K562 (cell line): ENCODE measurements at regions not wholly inside any gene's neighbourhood (a gene's known extent, or its start where the extent isn't known, plus 50 kb on each side); places are given as distances from the start of the nearest gene placed in this dataset.

Experiments used
- ATAC-seq: fragments of 200-7000 bp; cut with Tn5 transposase; 3 replicates; pipeline ENCODE4 v1.9.1; 2020; ENCODE audit warnings: moderate library complexity
- BruUV-seq: library from RNA; stranded (reverse); fragments of 400-500 nt; replicated peaks from 2 replicates; lab custom pipeline; 2021; lab: Mats Ljungman, UMichigan
- CTCF ChIA-PET: fragments of 300-600 bp; formaldehyde crosslinking; extraction: SDS; loops from one replicate; lab custom pipeline; 2021; ENCODE audit warnings: low intra/inter-chr PET ratio; lab: Yijun Ruan, JAX
- POLR2A ChIA-PET: fragments of 300-600, 350-650 bp; sonication (Branson Sonifier 250); formaldehyde crosslinking; extraction: SDS; loops from one replicate; lab custom pipeline; 2021; ENCODE audit warnings: antibody characterized with exemption, inconsistent platforms; lab: Yijun Ruan, JAX
- DNase-seq, 4 experiments: peaks; one replicate each; pipeline versions ENCODE4 v3.0.0 to v3.0.0-alpha.2; 2011 to 2018; ENCODE audit warnings: low spot score in 3 of 4, mixed read lengths in 3 of 4; ENCODE audit errors: extremely low read depth in 1 of 4
- FAIRE-seq: peaks from 2 replicates; lab custom pipeline; 2011; peaks lifted over from hg19 to GRCh38; lab: Jason Lieb, UNC
- H2AFZ ChIP-seq: 2 replicates; pipeline ENCODE4 v1.6.0; 2011; ENCODE audit warnings: low read depth, low read length, control low read depth, inconsistent platforms
- H3K27ac ChIP-seq: fragments of 200-600 bp; 3 replicates; pipeline ENCODE4 v1.8.0; 2011; ENCODE audit warnings: low read depth, mild to moderate bottlenecking, control low read depth, inconsistent platforms, low read length, moderate library complexity, mixed read lengths; ENCODE audit errors: extremely low read depth
- H3K27me3 ChIP-seq, 2 experiments: fragments of 300-600 bp in 1 of 2; 2 replicates in 1 of 2; 3 replicates in 1 of 2; pipeline versions ENCODE4 v1.6.0 to v1.8.0; 2011; ENCODE audit warnings: inconsistent platforms in 2 of 2, low read length in 2 of 2, mild to moderate bottlenecking in 1 of 2, mixed read lengths in 1 of 2, moderate library complexity in 1 of 2; ENCODE audit not compliant: control insufficient read depth in 2 of 2, insufficient read depth in 2 of 2
- H3K36me3 ChIP-seq: fragments of 300-600 bp; 3 replicates; pipeline ENCODE4 v1.8.0; 2011; ENCODE audit warnings: mild to moderate bottlenecking, low read length, inconsistent platforms; ENCODE audit not compliant: control insufficient read depth, insufficient read depth
- H3K4me1 ChIP-seq, 2 experiments: fragments of 200-600 bp in 1 of 2; replicated peaks in 1 of 2; 2 replicates in 1 of 2; 3 replicates in 1 of 2; pipeline versions ENCODE4 v1.5.1 to v1.8.0; 2011; ENCODE audit warnings: inconsistent platforms in 2 of 2, low read length in 2 of 2, mild to moderate bottlenecking in 1 of 2, mixed read lengths in 1 of 2, moderate library complexity in 1 of 2; ENCODE audit not compliant: control insufficient read depth in 2 of 2, insufficient read depth in 2 of 2
- H3K4me2 ChIP-seq: 2 replicates; pipeline ENCODE4 v1.6.1; 2011; ENCODE audit warnings: low read length, control low read depth, inconsistent platforms, mixed read lengths; ENCODE audit not compliant: insufficient read depth
- H3K4me3 ChIP-seq: fragments of 200-600 bp; sonication (generic), shearing (Covaris generic); 2 replicates; pipeline ENCODE4 v1.5.1; 2016; ENCODE audit warnings: control low read depth, inconsistent platforms
- H3K79me2 ChIP-seq: fragments of 200-600 bp; 3 replicates; pipeline ENCODE4 v1.8.0; 2011; ENCODE audit warnings: low read length, inconsistent platforms; ENCODE audit not compliant: control insufficient read depth, insufficient read depth
- H3K9ac ChIP-seq, 2 experiments: 2 replicates each; pipeline versions ENCODE4 v1.6.0 to v1.6.1; 2011; ENCODE audit warnings: low read depth in 2 of 2, low read length in 2 of 2, control low read depth in 1 of 2, inconsistent platforms in 1 of 2, mild to moderate bottlenecking in 1 of 2, mixed read lengths in 1 of 2; ENCODE audit not compliant: insufficient read depth in 1 of 2
- H3K9me1 ChIP-seq: one replicate; pipeline ENCODE4 v1.6.0; 2011; ENCODE audit warnings: inconsistent platforms, mild to moderate bottlenecking, low read length, moderate library complexity; ENCODE audit not compliant: control insufficient read depth, insufficient read depth
- H3K9me3 ChIP-seq: replicated peaks from 2 replicates; pipeline ENCODE4 v1.5.1; 2011; ENCODE audit warnings: low read depth, low read length, inconsistent platforms; ENCODE audit not compliant: control insufficient read depth, insufficient read depth
- H4K20me1 ChIP-seq: replicated peaks from 2 replicates; pipeline ENCODE4 v1.6.1; 2011; ENCODE audit warnings: low read length, inconsistent platforms, mixed read lengths; ENCODE audit not compliant: control insufficient read depth, insufficient read depth
- ATF1 ChIP-seq, 2 experiments: fragments of 450-650 bp in 1 of 2; IDR thresholded peaks; 2 replicates each; pipeline ENCODE4 v1.6.1; 2016; ENCODE audit warnings: missing compliant biosample characterization in 1 of 2, missing genetic modification characterization in 1 of 2
- CBFB ChIP-seq: sonication (generic); formaldehyde crosslinking; IDR thresholded peaks from 2 replicates; pipeline ENCODE4 v1.4.0; 2020; ENCODE audit warnings: mild to moderate bottlenecking, missing genetic modification reagents
- COPS2 ChIP-seq: fragments of 450-650 bp; conservative IDR thresholded peaks from 2 replicates; pipeline ENCODE4 v1.6.1; 2016; ENCODE audit warnings: mild to moderate bottlenecking, moderate library complexity
- ETV5 ChIP-seq: sonication (generic); formaldehyde crosslinking; IDR thresholded peaks from 2 replicates; pipeline ENCODE4 v1.4.0; 2020; ENCODE audit warnings: low read depth, mild to moderate bottlenecking, missing genetic modification reagents
- LARP7 ChIP-seq: fragments of 450-650 bp; IDR thresholded peaks from 2 replicates; pipeline ENCODE4 v1.6.1; 2016
- POU5F1 ChIP-seq: fragments of 150-350 bp; IDR thresholded peaks from 2 replicates; pipeline ENCODE4 v1.6.1; 2014; ENCODE audit warnings: borderline replicate concordance, low read length, low read depth, mild to moderate bottlenecking; ENCODE audit not compliant: partially characterized antibody
- TAF9B ChIP-seq: fragments of 450-650 bp; IDR thresholded peaks from 2 replicates; pipeline ENCODE4 v1.6.1; 2018; ENCODE audit warnings: mild to moderate bottlenecking; ENCODE audit not compliant: partially characterized antibody
- ZFX ChIP-seq: sonication (generic); formaldehyde crosslinking; IDR thresholded peaks from 2 replicates; pipeline ENCODE4 v1.8.0; 2022; ENCODE audit warnings: mild to moderate bottlenecking, missing genetic modification reagents, moderate library complexity
- ZNF121 ChIP-seq: sonication (generic); formaldehyde crosslinking; conservative IDR thresholded peaks from 2 replicates; pipeline ENCODE4 v1.8.0; 2022; ENCODE audit warnings: missing genetic modification reagents
- in situ Hi-C: fragments of 300-500 bp; cut with MboI; formaldehyde crosslinking; loops from 4 replicates; pipeline ENCODE4 v1.15.0; 2018; ENCODE audit warnings: inconsistent platforms, mixed read lengths
- intact Hi-C: fragments of 100-400 bp; cut with micrococcal nuclease; formaldehyde crosslinking; loops from 2 replicates; pipeline ENCODE4 v1.14.2; 2022
- TF ChIP-seq, protein P1 (sequence below): IDR thresholded peaks from 2 replicates; pipeline ENCODE4 v1.6.1; 2011; ENCODE audit warnings: borderline replicate concordance, low read depth, mild to moderate bottlenecking, moderate library complexity, low read length; ENCODE audit not compliant: insufficient read depth, poor library complexity, severe bottlenecking
- TF ChIP-seq, protein P2 (sequence below): fragments of 250-450 bp; sonication (Bioruptor Pico); IDR thresholded peaks from 2 replicates; pipeline ENCODE4 v1.8.0; 2022; ENCODE audit warnings: moderate library complexity, mild to moderate bottlenecking, inconsistent platforms

DNA sequence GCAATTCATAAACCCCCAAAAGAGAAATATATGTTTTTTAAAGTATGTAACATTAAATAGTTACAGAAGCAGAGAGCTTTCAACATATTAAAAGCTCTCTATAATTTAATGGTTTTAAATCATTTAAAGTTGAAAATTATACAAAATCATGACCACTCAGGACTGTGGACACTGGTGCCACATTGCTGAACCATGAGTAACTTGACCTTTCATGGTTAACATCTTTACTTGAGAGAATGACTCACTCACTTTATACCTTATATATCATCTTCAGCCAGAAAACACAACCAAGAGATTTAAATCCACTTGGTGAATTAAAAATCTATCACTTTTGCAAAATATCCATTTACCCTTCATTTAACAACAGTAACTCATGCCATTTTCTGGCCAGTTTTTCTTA is 584.3 kb upstream of the SMIM31 start:
- Histone ChIP-seq H3K36me3 (no peaks in the 10 kb centered on the region), H3K79me2 (no peaks in the 10 kb centered on the region), H3K4me2 (no peak overlapping the region), H3K27me3 (no peaks in the 10 kb centered on the region), H4K20me1 (no peaks in the 10 kb centered on the region), H3K4me3 (no peak overlapping the region), H3K4me1 (no peaks in the 10 kb centered on the region), H2AFZ (no peak overlapping the region)
- ATAC-seq (no peak), DNase-seq (no peak)
- POLR2A ChIA-PET = no interaction called here
- no peak for TF ChIP-seq CBFB (CRISPR knock-in tag)
- no peak for TF ChIP-seq ZFX
- no peak for TF ChIP-seq ETV5 (CRISPR knock-in tag)
- TF ChIP-seq LARP7 = no peak
- TF ChIP-seq, protein P1, sequence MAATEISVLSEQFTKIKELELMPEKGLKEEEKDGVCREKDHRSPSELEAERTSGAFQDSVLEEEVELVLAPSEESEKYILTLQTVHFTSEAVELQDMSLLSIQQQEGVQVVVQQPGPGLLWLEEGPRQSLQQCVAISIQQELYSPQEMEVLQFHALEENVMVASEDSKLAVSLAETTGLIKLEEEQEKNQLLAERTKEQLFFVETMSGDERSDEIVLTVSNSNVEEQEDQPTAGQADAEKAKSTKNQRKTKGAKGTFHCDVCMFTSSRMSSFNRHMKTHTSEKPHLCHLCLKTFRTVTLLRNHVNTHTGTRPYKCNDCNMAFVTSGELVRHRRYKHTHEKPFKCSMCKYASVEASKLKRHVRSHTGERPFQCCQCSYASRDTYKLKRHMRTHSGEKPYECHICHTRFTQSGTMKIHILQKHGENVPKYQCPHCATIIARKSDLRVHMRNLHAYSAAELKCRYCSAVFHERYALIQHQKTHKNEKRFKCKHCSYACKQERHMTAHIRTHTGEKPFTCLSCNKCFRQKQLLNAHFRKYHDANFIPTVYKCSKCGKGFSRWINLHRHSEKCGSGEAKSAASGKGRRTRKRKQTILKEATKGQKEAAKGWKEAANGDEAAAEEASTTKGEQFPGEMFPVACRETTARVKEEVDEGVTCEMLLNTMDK = no peak
- TF ChIP-seq, protein P2, sequence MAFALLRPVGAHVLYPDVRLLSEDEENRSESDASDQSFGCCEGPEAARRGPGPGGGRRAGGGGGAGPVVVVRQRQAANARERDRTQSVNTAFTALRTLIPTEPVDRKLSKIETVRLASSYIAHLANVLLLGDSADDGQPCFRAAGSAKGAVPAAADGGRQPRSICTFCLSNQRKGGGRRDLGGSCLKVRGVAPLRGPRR (CRISPR knock-in tag) = no peak
- TF ChIP-seq POU5F1 = no peak
- TF ChIP-seq TAF9B = no peak
- TF ChIP-seq ATF1 (CRISPR knock-in tag; IDR thresholded peaks at IDR 0.05) = no peak
- no peak for TF ChIP-seq ATF1 (tag; IDR thresholded peaks at IDR 0.05)
- TF ChIP-seq COPS2 = no peak
- no peak for TF ChIP-seq ZNF121 (CRISPR knock-in tag)
- TF ChIP-seq, all 486 proteins: peak for 0
- intact Hi-C loops (no loop called here), in situ Hi-C loops (no loop called here)
- FAIRE-seq = no peak
- Histone ChIP-seq H3K27ac (no peak overlapping the region), H3K9me3 (no peaks in the 10 kb centered on the region; the same call in 1 of the 2 replicates), H3K9ac (no peak overlapping the region), H3K9me1 (no peaks in the 10 kb centered on the region)
- CTCF ChIA-PET = no interaction called here
- no TSS peak for BruUV-seq
